GM21526 (cell line): ENCODE measurements at regions not wholly inside any gene's neighbourhood (a gene's known extent, or its start where the extent isn't known, plus 50 kb on each side); places are given as distances from the start of the nearest gene placed in this dataset.

ENCODE experiments used
- ATAC-seq: cut with Tn5 transposase; IDR thresholded peaks from one replicate; pipeline ENCODE4 v1.9.1; 2021; ENCODE audit warnings: moderate library complexity; ENCODE audit not compliant: unreplicated experiment, low FRiP score

- ATAC-seq = no peak
These were observed 518.2 kb upstream of the GOT2 start for GRCh38 chr16:59252317-59252716.

GRCh38 chr16:59249011-59249410 is 514.9 kb upstream of the GOT2 start:
- ATAC-seq = no peak

GRCh38 chr16:59242556-59242955 is 508.4 kb upstream of the GOT2 start:
- no peak for ATAC-seq

GRCh38 chr16:59238246-59238645 is 504.1 kb upstream of the GOT2 start:
- no peak for ATAC-seq

- ATAC-seq = no peak
These were observed 502.8 kb upstream of the GOT2 start for GRCh38 chr16:59236804-59237458.

- ATAC-seq = no peak
These were observed 490.3 kb upstream of the GOT2 start for GRCh38 chr16:59224401-59224800.

- no peak for ATAC-seq
These were observed 485.9 kb upstream of the GOT2 start for GRCh38 chr16:59220011-59220410.

GRCh38 chr16:59216291-59216690 is 482.2 kb upstream of the GOT2 start:
- ATAC-seq = no peak

- no peak for ATAC-seq
These were observed 480.3 kb upstream of the GOT2 start for GRCh38 chr16:59214455-59214854.

GRCh38 chr16:59213952-59214351 is 479.8 kb upstream of the GOT2 start:
- no peak for ATAC-seq

- no peak for ATAC-seq
These were observed 478.4 kb upstream of the GOT2 start for GRCh38 chr16:59212492-59213024.

GRCh38 chr16:59210955-59211541 is 476.9 kb upstream of the GOT2 start:
- ATAC-seq = no peak

GRCh38 chr16:59205403-59205802 is 471.3 kb upstream of the GOT2 start:
- no peak for ATAC-seq

- no peak for ATAC-seq
These were observed 470.5 kb upstream of the GOT2 start for GRCh38 chr16:59204589-59204988.

GRCh38 chr16:59202233-59202862 is 468.2 kb upstream of the GOT2 start:
- no peak for ATAC-seq

GRCh38 chr16:59201821-59202220 is 467.7 kb upstream of the GOT2 start:
- ATAC-seq = no peak

- ATAC-seq = no peak
These were observed 467.0 kb upstream of the GOT2 start for GRCh38 chr16:59201160-59201559.

- no peak for ATAC-seq
These were observed 464.4 kb upstream of the GOT2 start for GRCh38 chr16:59198487-59198886.

- ATAC-seq = no peak
These were observed 461.1 kb upstream of the GOT2 start for GRCh38 chr16:59195242-59195641.

- no peak for ATAC-seq
These were observed 459.5 kb upstream of the GOT2 start for GRCh38 chr16:59193637-59194036.

GRCh38 chr16:59192551-59193199 is 458.6 kb upstream of the GOT2 start:
- no peak for ATAC-seq
